SK-N-SH treated with all-trans-retinoic acid at 6 μM for 48 hours (cell line): ENCODE measurements at regions not wholly inside any gene's neighbourhood (a gene's known extent, or its start where the extent isn't known, plus 50 kb on each side); places are given as distances from the start of the nearest gene placed in this dataset.

ENCODE experiments used
- ATAC-seq: fragments of 200-7000 bp; cut with Tn5 transposase; 3 replicates; pipeline ENCODE4 v1.9.1; 2020; ENCODE audit warnings: mild to moderate bottlenecking, moderate library complexity
- BACH2 ChIP-seq: fragments of 250-450 bp; sonication (Bioruptor Pico); IDR thresholded peaks from 2 replicates; pipeline ENCODE4 v1.9.0; 2021; ENCODE audit warnings: mild to moderate bottlenecking, borderline replicate concordance
- CSDC2 ChIP-seq: fragments of 250-450 bp; sonication (Bioruptor Pico); IDR thresholded peaks from 2 replicates; pipeline ENCODE4 v1.5.0; 2020; ENCODE audit warnings: mild to moderate bottlenecking, moderate library complexity
- ESRRG ChIP-seq: fragments of 250-450 bp; sonication (Bioruptor Pico); IDR thresholded peaks from 2 replicates; pipeline ENCODE4 v1.6.1; 2021; ENCODE audit warnings: mild to moderate bottlenecking
- GLIS3 ChIP-seq: fragments of 250-450 bp; sonication (Bioruptor Pico); IDR thresholded peaks from 2 replicates; pipeline ENCODE4 v1.5.0; 2020; ENCODE audit warnings: mild to moderate bottlenecking, moderate library complexity
- OSR1 ChIP-seq: fragments of 250-450 bp; sonication (Bioruptor Pico); IDR thresholded peaks from 2 replicates; pipeline ENCODE4 v1.8.0; 2022; ENCODE audit warnings: moderate library complexity, mild to moderate bottlenecking, inconsistent platforms
- POU6F1 ChIP-seq: fragments of 250-450 bp; sonication (Bioruptor Pico); IDR thresholded peaks from 2 replicates; pipeline ENCODE4 v1.8.0; 2021; ENCODE audit warnings: low read depth, mild to moderate bottlenecking, moderate library complexity, borderline replicate concordance
- PPARA ChIP-seq: fragments of 250-450 bp; sonication (Bioruptor Pico); IDR thresholded peaks from 2 replicates; pipeline ENCODE4 v1.5.0; 2020; ENCODE audit warnings: mild to moderate bottlenecking, borderline replicate concordance
- SNAI2 ChIP-seq: fragments of 250-450 bp; sonication (Bioruptor Pico); IDR thresholded peaks from 2 replicates; pipeline ENCODE4 v1.5.0; 2020; ENCODE audit warnings: mild to moderate bottlenecking, moderate library complexity
- TCF4 ChIP-seq: fragments of 250-450 bp; sonication (Bioruptor Pico); IDR thresholded peaks from 2 replicates; pipeline ENCODE4 v1.8.0; 2021; ENCODE audit warnings: mild to moderate bottlenecking, moderate library complexity, borderline replicate concordance
- TSHZ2 ChIP-seq: fragments of 250-450 bp; sonication (Bioruptor Pico); IDR thresholded peaks from 2 replicates; pipeline ENCODE4 v1.5.0; 2020; ENCODE audit warnings: mild to moderate bottlenecking, moderate library complexity
- ZFP3 ChIP-seq: fragments of 250-450 bp; sonication (Bioruptor Pico); IDR thresholded peaks from 2 replicates; pipeline ENCODE4 v1.5.0; 2020; ENCODE audit warnings: mild to moderate bottlenecking, moderate library complexity
- ZFP30 ChIP-seq: fragments of 450-650 bp; formaldehyde crosslinking; IDR thresholded peaks from 2 replicates; pipeline ENCODE4 v1.5.0; 2022; ENCODE audit warnings: mild to moderate bottlenecking, moderate library complexity
- ZNF565 ChIP-seq: fragments of 450-650 bp; formaldehyde crosslinking; conservative IDR thresholded peaks from 2 replicates; pipeline ENCODE4 v1.5.0; 2020; ENCODE audit warnings: low read depth, mild to moderate bottlenecking, moderate library complexity
- ZNF70 ChIP-seq: fragments of 450-650 bp; formaldehyde crosslinking; IDR thresholded peaks from 2 replicates; pipeline ENCODE4 v1.5.0; 2020; ENCODE audit warnings: mild to moderate bottlenecking, moderate library complexity
- ZNF8 ChIP-seq: fragments of 450-650 bp; formaldehyde crosslinking; IDR thresholded peaks from 2 replicates; pipeline ENCODE4 v1.5.0; 2020; ENCODE audit warnings: mild to moderate bottlenecking, moderate library complexity
- TF ChIP-seq, protein P1 (sequence below): fragments of 250-450 bp; sonication (Bioruptor Pico); IDR thresholded peaks from 2 replicates; pipeline ENCODE4 v1.5.1; 2021; ENCODE audit warnings: mild to moderate bottlenecking, moderate library complexity

DNA sequence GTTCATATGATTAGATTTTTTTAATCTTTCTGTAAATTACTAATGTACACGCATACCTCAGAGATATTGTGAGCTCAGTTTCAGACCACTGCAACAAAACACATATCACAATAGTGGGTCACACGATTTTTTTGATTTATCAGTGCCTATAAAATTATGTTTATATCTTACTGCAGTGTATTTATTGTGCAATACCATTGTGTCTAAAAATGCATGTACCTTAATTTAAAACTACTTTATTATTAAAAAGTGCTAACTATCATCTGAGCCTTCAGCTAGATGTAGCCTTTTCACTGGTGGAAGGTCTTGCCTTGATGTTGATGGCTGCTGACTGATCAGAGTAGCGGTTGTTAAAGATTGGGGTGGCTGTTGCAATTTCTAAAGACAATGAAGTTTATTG lies 918.8 kb upstream of the CHORDC1 start:
- no peak for ATAC-seq

GRCh38 chr11:91136631-91137030 lies 913.8 kb upstream of the CHORDC1 start:
- no peak for ATAC-seq
- TF ChIP-seq ZNF70, result no peak
- no peak for TF ChIP-seq PPARA (CRISPR knock-in tag)
- TF ChIP-seq POU6F1 (CRISPR knock-in tag), result no peak
- TF ChIP-seq ZNF565, result no peak

More for the DNA sequence above, 918.8 kb upstream of the CHORDC1 start:
- TF ChIP-seq ZNF8 (no peak), PPARA (CRISPR knock-in tag) (no peak), ZFP30 (CRISPR knock-in tag) (no peak), GLIS3 (no peak), OSR1 (no peak)

DNA sequence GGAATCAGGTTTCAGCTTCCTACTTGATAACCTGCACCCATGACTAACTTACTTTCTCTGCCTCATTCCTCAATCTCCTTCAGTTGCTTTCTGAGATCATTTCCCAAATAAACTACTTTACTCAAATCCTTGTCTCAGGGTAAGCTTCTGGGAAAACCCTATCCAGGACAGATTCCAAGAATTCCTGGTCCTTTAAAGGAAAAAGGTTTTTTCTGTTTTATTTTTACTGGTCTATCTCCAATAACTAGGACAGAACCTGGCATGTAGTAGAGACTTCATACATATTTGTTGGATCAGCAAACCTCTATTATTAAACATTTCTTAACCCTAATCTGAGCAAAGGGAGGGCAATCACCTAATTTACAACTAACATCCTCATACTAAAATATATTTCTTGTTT lies 910.5 kb upstream of the CHORDC1 start:
- no peak for TF ChIP-seq TSHZ2 (CRISPR knock-in tag)
- no peak for TF ChIP-seq ZFP3 (CRISPR knock-in tag)
- no peak for TF ChIP-seq ESRRG (CRISPR knock-in tag)
- TF ChIP-seq OSR1, result no peak
- TF ChIP-seq ZFP30 (CRISPR knock-in tag), result no peak
- no peak for TF ChIP-seq ZNF70
- no peak for TF ChIP-seq PPARA (CRISPR knock-in tag)
- TF ChIP-seq, protein P1, sequence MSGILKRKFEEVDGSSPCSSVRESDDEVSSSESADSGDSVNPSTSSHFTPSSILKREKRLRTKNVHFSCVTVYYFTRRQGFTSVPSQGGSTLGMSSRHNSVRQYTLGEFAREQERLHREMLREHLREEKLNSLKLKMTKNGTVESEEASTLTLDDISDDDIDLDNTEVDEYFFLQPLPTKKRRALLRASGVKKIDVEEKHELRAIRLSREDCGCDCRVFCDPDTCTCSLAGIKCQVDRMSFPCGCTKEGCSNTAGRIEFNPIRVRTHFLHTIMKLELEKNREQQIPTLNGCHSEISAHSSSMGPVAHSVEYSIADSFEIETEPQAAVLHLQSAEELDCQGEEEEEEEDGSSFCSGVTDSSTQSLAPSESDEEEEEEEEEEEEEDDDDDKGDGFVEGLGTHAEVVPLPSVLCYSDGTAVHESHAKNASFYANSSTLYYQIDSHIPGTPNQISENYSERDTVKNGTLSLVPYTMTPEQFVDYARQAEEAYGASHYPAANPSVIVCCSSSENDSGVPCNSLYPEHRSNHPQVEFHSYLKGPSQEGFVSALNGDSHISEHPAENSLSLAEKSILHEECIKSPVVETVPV (CRISPR knock-in tag), result no peak
- no peak for TF ChIP-seq SNAI2
- TF ChIP-seq CSDC2 (CRISPR knock-in tag), result no peak
- no peak for TF ChIP-seq BACH2 (CRISPR knock-in tag)
- TF ChIP-seq TCF4 (CRISPR knock-in tag), result no peak
- TF ChIP-seq, all 23 proteins: peak for 0
- no peak for ATAC-seq

GRCh38 chr11:91129596-91129995 lies 906.7 kb upstream of the CHORDC1 start:
- ATAC-seq, result no peak
- TF ChIP-seq TSHZ2 (CRISPR knock-in tag), result no peak
- TF ChIP-seq, protein P1 (CRISPR knock-in tag), result no peak

DNA sequence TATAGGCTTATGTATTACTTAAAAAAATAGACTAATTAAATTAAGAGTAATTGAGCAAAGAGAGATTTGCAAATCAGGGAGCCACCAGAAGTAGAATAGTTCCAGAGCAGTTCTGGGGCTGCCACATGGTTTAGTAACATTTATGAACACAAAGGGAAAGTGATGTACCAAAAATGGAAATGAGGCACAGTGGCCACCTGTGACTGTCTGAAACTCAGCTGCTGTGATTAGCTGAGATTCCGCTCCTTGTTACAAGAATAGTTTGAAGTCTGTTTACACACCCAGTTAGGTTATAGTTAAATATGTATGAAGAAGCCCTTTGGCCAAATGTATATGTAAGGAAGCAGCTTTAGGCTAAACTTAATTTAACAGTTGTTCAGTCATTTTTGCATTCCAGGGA lies 901.5 kb upstream of the CHORDC1 start:
- TF ChIP-seq CSDC2 (CRISPR knock-in tag), result no peak
- no peak for TF ChIP-seq ZFP30 (CRISPR knock-in tag)
- TF ChIP-seq TSHZ2 (CRISPR knock-in tag), result no peak
- TF ChIP-seq, all 23 proteins: peak for 0
- no peak for ATAC-seq
